Pancreas (tissue), 10 donors: ENCODE measurements at regions not wholly inside any gene's neighbourhood (a gene's known extent, or its start where the extent isn't known, plus 50 kb on each side); places are given as distances from the start of the nearest gene placed in this dataset.
"Not testable (repeated sequence)": the region's sequence is repeated elsewhere in the genome, so short reads cannot be mapped to it uniquely, and the experiment has no call there.

ENCODE experiments used
- ATAC-seq, 4 donors: fragments of 200-7000 bp; cut with Tn5 transposase; one replicate each; pipeline versions ENCODE4 v1.8.0 to v1.9.1; 2020; ENCODE audit warnings: mild to moderate bottlenecking in 4 of 4, moderate library complexity in 4 of 4
- DNase-seq, 6 donors: peaks; one replicate each; pipeline ENCODE4 v3.0.0-alpha.2; 2020
- FAIRE-seq: peaks from 2 replicates; lab custom pipeline; 2012; peaks lifted over from hg19 to GRCh38; lab: Jason Lieb, UNC
- H3K27ac ChIP-seq, 4 donors: fragments of 200-600 bp; sonication (generic); 1 replicate in 3 of 4; 2 replicates in 1 of 4; pipeline versions ENCODE4 v1.5.0 to v1.8.0; 2020
- H3K27me3 ChIP-seq, 4 donors: fragments of 200-600 bp; one replicate each; pipeline ENCODE4 v1.8.0; 2021
- H3K36me3 ChIP-seq, 3 donors: fragments of 200-600 bp; sonication (generic) in 1 of 3; one replicate each; pipeline versions ENCODE4 v1.5.0 to v1.8.0; 2020 to 2021
- H3K4me1 ChIP-seq, 3 donors: fragments of 200-600 bp; one replicate each; pipeline ENCODE4 v1.8.0; 2021
- H3K4me3 ChIP-seq, 4 donors: fragments of 200-600 bp; sonication (generic) in 2 of 4; one replicate each; pipeline versions ENCODE4 v1.5.0 to v1.8.0; 2020 to 2021
- H3K9me3 ChIP-seq, 4 donors: fragments of 200-600 bp; one replicate each; pipeline ENCODE4 v1.8.0; 2021
- CTCF ChIP-seq, 4 donors: fragments of 200-600 bp; sonication (generic) in 3 of 4; IDR thresholded peaks; one replicate each; pipeline versions ENCODE4 v1.5.0 to v1.8.0; 2021; ENCODE audit warnings: antibody characterized with exemption in 4 of 4
- WGBS, 2 donors: extraction: QIAGEN DNeasy Blood & Tissue Kit; methylation state at CpG; one replicate each; pipeline ENCODE4 v1.1.7; 2013; 5-methylcytosine and 5-hydroxymethylcytosine counted together
- intact Hi-C, 3 donors: fragments of 100-400 bp; cut with DNase I; formaldehyde crosslinking; loops; one replicate each; pipeline versions ENCODE4 v1.11.1 to v1.14.2; 2022
- donor health status: healthy with polysubstance abuse.
- donor health status: DM: no; HTN: no; CAD: no; lungs with moderate emphysema.
- donor health status: DM: no; HTN: no; CAD: no.
- donor health status: control.
- donor health status: control.
- donor health status: Bipolar disorder and iron deficiency.
- donor health status: DM: yes; HTN: yes; CAD: no.
- donor health status: DM: no; HTN: no; CAD: no.
- donor health status: DM: no; HTN: no; CAD: no.
- donor health status: DM: yes; HTN: yes; CAD: no.

DNA sequence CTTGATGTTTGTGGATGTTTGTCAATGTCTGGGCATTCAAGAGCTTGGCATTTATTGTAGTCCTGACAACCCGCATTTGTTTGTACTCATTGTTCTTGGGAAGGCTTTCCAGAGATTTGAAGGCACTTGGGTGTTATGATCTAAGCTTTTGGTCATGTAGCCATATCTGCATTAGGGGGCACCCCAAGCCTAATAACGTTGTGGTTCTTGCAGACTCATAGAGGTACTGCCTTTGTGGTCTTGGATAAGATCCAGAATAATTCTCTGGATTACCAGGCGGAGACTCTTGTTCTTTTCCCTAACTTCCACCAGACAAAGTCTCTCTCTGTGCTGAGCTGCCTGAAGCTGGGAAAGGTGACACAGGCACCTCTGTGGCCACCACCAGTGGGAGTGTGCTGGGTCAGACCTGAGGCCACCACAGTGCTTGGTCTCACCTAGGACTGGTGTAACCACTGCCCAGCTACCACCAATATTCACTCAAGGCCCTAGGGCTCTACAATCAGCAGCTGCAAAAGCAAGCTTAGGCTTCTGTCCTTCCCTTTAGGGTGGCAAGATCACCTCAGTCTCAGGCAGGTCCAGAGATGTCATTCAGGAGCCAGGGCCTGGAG lies 144.4 kb upstream of the TAS2R1 start:
- WGBS, 2 donors = 52 to 57% methylated on average over 3 of the region's 3 CpGs
- Histone ChIP-seq H3K9me3 (no peaks in the 10 kb centered on the region), H3K36me3 (no peaks in the 10 kb centered on the region), H3K4me1 (no peaks in the 10 kb centered on the region), H3K4me3 (no peak overlapping the region), H3K27ac (no peak overlapping the region), H3K27me3 (no peaks in the 10 kb centered on the region)
- TF ChIP-seq CTCF (IDR thresholded peaks at IDR 0.05) = no peak
- FAIRE-seq = no peak
- ATAC-seq = no peak
- DNase-seq = no peak
- intact Hi-C loops = no loop called here

- ATAC-seq (no peak), FAIRE-seq (no peak), DNase-seq (no peak)
- no peaks in the 10 kb centered on the region for H3K4me1 ChIP-seq
- no peak for TF ChIP-seq CTCF (IDR thresholded peaks at IDR 0.05)
- H3K36me3 ChIP-seq = no peaks in the 10 kb centered on the region
- no peak overlapping the region for H3K27ac ChIP-seq
- H3K4me3 ChIP-seq = no peak overlapping the region
- intact Hi-C loops = no loop called here
- WGBS, 2 donors = 24 to 27% methylated on average over 1 of the region's 1 CpG
- no peaks in the 10 kb centered on the region for H3K27me3 ChIP-seq
- no peaks in the 10 kb centered on the region for H3K9me3 ChIP-seq
These were observed 140.9 kb upstream of the TAS2R1 start for GRCh38 chr5:9771079-9771478.

- Histone ChIP-seq H3K4me3 (no peak overlapping the region), H3K27ac (no peak overlapping the region), H3K36me3 (no peaks in the 10 kb centered on the region), H3K4me1 (no peaks in the 10 kb centered on the region), H3K27me3 (no peaks in the 10 kb centered on the region), H3K9me3 (no peaks in the 10 kb centered on the region)
- intact Hi-C loops = no loop called here
- DNase-seq (no peak), FAIRE-seq (no peak), ATAC-seq (no peak)
- no peak for TF ChIP-seq CTCF (IDR thresholded peaks at IDR 0.05)
- 68 to 70% methylated on average over 3 of the region's 3 CpGs for WGBS, 2 donors
These were observed 136.4 kb upstream of the TAS2R1 start for GRCh38 chr5:9766581-9766980.

GRCh38 chr5:9765419-9766140 lies 135.4 kb upstream of the TAS2R1 start:
- Histone ChIP-seq H3K27me3 (no peaks in the 10 kb centered on the region), H3K4me1 (no peaks in the 10 kb centered on the region), H3K9me3 (no peaks in the 10 kb centered on the region), H3K4me3 (no peak overlapping the region), H3K27ac (no peak overlapping the region), H3K36me3 (no peaks in the 10 kb centered on the region)
- TF ChIP-seq CTCF (IDR thresholded peaks at IDR 0.05) = no peak
- DNase-seq = no peak
- WGBS, 2 donors = 44 to 50% methylated on average over 4 of the region's 4 CpGs
- no peak for FAIRE-seq
- ATAC-seq = no peak
- intact Hi-C loops = no loop called here

GRCh38 chr5:9761706-9762105 lies 131.6 kb upstream of the TAS2R1 start:
- FAIRE-seq = no peak

DNA sequence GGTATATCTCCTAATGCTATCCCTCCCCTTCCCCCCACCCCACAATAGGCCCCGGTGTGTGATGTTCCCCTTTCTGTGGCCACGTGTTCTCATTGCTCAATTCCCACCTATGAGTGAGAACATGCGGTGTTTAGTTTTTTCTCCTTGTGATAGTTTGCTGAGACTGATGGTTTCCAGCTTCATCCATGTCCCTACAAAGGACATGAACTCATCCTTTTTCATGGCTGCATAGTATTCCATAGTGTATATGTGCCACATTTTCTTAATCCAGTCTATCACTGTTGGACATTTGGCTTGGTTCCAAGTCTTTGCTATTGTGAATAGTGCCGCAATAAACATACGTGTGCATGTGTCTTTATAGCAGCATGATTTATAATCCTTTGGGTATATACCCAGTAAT lies 122.5 kb upstream of the TAS2R1 start:
- WGBS, 2 donors = 88 to 92% methylated on average over 3 of the region's 5 CpGs
- H3K27me3 ChIP-seq, intact Hi-C loops, H3K4me1 ChIP-seq, H3K36me3 ChIP-seq, FAIRE-seq, H3K9me3 ChIP-seq, DNase-seq, H3K27ac ChIP-seq, ATAC-seq, H3K4me3 ChIP-seq: not testable (repeated sequence)

More at GRCh38 chr5:9761706-9762105, 131.6 kb upstream of the TAS2R1 start:
- intact Hi-C loops = no loop called here
- Histone ChIP-seq H3K4me3 (no peak overlapping the region), H3K27me3 (no peaks in the 10 kb centered on the region), H3K36me3 (no peaks in the 10 kb centered on the region), H3K9me3 (no peaks in the 10 kb centered on the region), H3K4me1 (no peaks in the 10 kb centered on the region), H3K27ac (no peak overlapping the region)
- DNase-seq = no peak
- no peak for TF ChIP-seq CTCF (IDR thresholded peaks at IDR 0.05)
- no peak for ATAC-seq
- WGBS, 2 donors = 49 to 54% methylated on average over 4 of the region's 4 CpGs
